Neural cell (in vitro differentiated cells): ENCODE measurements at regions not wholly inside any gene's neighbourhood (a gene's known extent, or its start where the extent isn't known, plus 50 kb on each side); places are given as distances from the start of the nearest gene placed in this dataset.

Experiments used
- H2AFZ ChIP-seq: fragments of 200-600, 300-800 bp; sonication (generic), shearing (Covaris generic); 2 replicates; pipeline ENCODE4 v1.6.0; 2014; ENCODE audit warnings: low read depth, mild to moderate bottlenecking, antibody characterized with exemption, low read length, moderate library complexity
- H3F3A ChIP-seq: fragments of 200-600 bp; shearing (Covaris generic); 2 replicates; pipeline ENCODE4 v1.6.1; 2016; ENCODE audit warnings: mild to moderate bottlenecking, moderate library complexity, mixed read lengths, antibody characterized with exemption, low read length; ENCODE audit not compliant: insufficient read depth, poor library complexity, severe bottlenecking
- H3K27ac ChIP-seq: fragments of 200-600, 300-800 bp; sonication (generic), shearing (Covaris generic); 2 replicates; pipeline ENCODE4 v1.5.1; 2014; ENCODE audit warnings: mild to moderate bottlenecking, low read length, moderate library complexity
- H3K27me3 ChIP-seq: fragments of 300-800, 200-600 bp; sonication (generic), shearing (Covaris generic); 2 replicates; pipeline ENCODE4 v1.6.0; 2014; ENCODE audit warnings: mild to moderate bottlenecking, low read depth, low read length, moderate library complexity; ENCODE audit not compliant: insufficient read depth
- H3K36me3 ChIP-seq: fragments of 300-800, 200-600 bp; sonication (generic), shearing (Covaris generic); 2 replicates; pipeline ENCODE4 v1.5.1; 2014; ENCODE audit warnings: mild to moderate bottlenecking, antibody characterized with exemption, low read length, moderate library complexity; ENCODE audit not compliant: insufficient read depth
- H3K4me2 ChIP-seq: fragments of 300-800, 200-600 bp; sonication (generic), shearing (Covaris generic); 2 replicates; pipeline ENCODE4 v1.6.0; 2014; ENCODE audit warnings: mild to moderate bottlenecking, low read length
- H3K4me3 ChIP-seq: fragments of 300-800, 200-600 bp; sonication (generic), shearing (Covaris generic); 2 replicates; pipeline ENCODE4 v1.5.1; 2014; ENCODE audit warnings: mild to moderate bottlenecking, low read length, moderate library complexity
- H3K79me2 ChIP-seq: fragments of 200-600 bp; shearing (Covaris generic); replicated peaks from 2 replicates; pipeline ENCODE4 v1.6.0; 2014; ENCODE audit warnings: mild to moderate bottlenecking, low read length, moderate library complexity; ENCODE audit not compliant: insufficient read depth
- H3K9ac ChIP-seq: fragments of 300-800, 200-600 bp; sonication (generic), shearing (Covaris generic); 2 replicates; pipeline ENCODE4 v1.6.1; 2016; ENCODE audit warnings: mild to moderate bottlenecking, low read length, mixed read lengths
- H3K9me2 ChIP-seq: fragments of 200-600 bp; shearing (Covaris generic); 2 replicates; pipeline ENCODE4 v1.6.1; 2016; ENCODE audit warnings: mild to moderate bottlenecking, low read length, mixed read lengths; ENCODE audit not compliant: insufficient read depth
- H3K9me3 ChIP-seq: fragments of 200-600, 300-800 bp; sonication (generic), shearing (Covaris generic); 2 replicates; pipeline ENCODE4 v1.6.1; 2016; ENCODE audit warnings: mild to moderate bottlenecking, mixed run types, low read length, moderate library complexity, mixed read lengths
- H4K20me1 ChIP-seq: fragments of 200-600 bp; shearing (Covaris generic); 2 replicates; pipeline ENCODE4 v1.6.1; 2016; ENCODE audit warnings: mild to moderate bottlenecking, mixed run types; ENCODE audit not compliant: insufficient read depth
- CTCF ChIP-seq: fragments of 450-650 bp; IDR thresholded peaks from 2 replicates; pipeline ENCODE4 v1.5.1; 2014; ENCODE audit warnings: antibody characterized with exemption, mild to moderate bottlenecking, moderate library complexity; ENCODE audit not compliant: poor library complexity, severe bottlenecking
- EP300 ChIP-seq: fragments of 450-650 bp; conservative IDR thresholded peaks from 2 replicates; pipeline ENCODE4 v1.6.1; 2014; ENCODE audit warnings: antibody characterized with exemption, mild to moderate bottlenecking, moderate library complexity; ENCODE audit not compliant: poor library complexity, severe bottlenecking
- EZH2 ChIP-seq: fragments of 200-600, 300-800 bp; shearing (Covaris generic), sonication (generic); IDR thresholded peaks from 2 replicates; pipeline ENCODE4 v1.6.1; 2014; ENCODE audit warnings: antibody characterized with exemption, low read length, borderline replicate concordance, mild to moderate bottlenecking; ENCODE audit not compliant: insufficient read depth, poor library complexity, severe bottlenecking
- MXI1 ChIP-seq: fragments of 450-650 bp; conservative IDR thresholded peaks from 2 replicates; pipeline ENCODE4 v1.6.1; 2014; ENCODE audit warnings: antibody characterized with exemption, mild to moderate bottlenecking; ENCODE audit not compliant: poor library complexity, severe bottlenecking
- POLR2AphosphoS5 ChIP-seq: IDR thresholded peaks from 2 replicates; pipeline ENCODE4 v1.6.1; 2012
- RAD21 ChIP-seq: fragments of 450-650 bp; conservative IDR thresholded peaks from 2 replicates; pipeline ENCODE4 v1.6.1; 2014; ENCODE audit warnings: antibody characterized with exemption, mild to moderate bottlenecking, moderate library complexity
- REST ChIP-seq: IDR thresholded peaks from 2 replicates; pipeline ENCODE4 v1.6.1; 2012; ENCODE audit warnings: borderline replicate concordance
- SMC3 ChIP-seq: fragments of 450-650 bp; conservative IDR thresholded peaks from 2 replicates; pipeline ENCODE4 v1.6.1; 2014; ENCODE audit warnings: antibody characterized with exemption, mild to moderate bottlenecking, moderate library complexity; ENCODE audit not compliant: poor library complexity
- TAF1 ChIP-seq: IDR thresholded peaks from 2 replicates; pipeline ENCODE4 v1.6.1; 2012; ENCODE audit warnings: low read depth

- H3K9ac ChIP-seq: no peak overlapping the region
- no peak overlapping the region for H3K4me3 ChIP-seq
- TF ChIP-seq EP300 (no peak), POLR2AphosphoS5 (no peak), MXI1 (no peak), SMC3 (no peak), CTCF (no peak), REST (no peak), EZH2 (no peak), RAD21 (no peak), TAF1 (no peak)
- H3K27me3 ChIP-seq: no peaks in the 10 kb centered on the region
- H2AFZ ChIP-seq: no peak overlapping the region
- no peak overlapping the region for H3K27ac ChIP-seq
- H3K9me2 ChIP-seq: no peaks in the 10 kb centered on the region
- no peaks in the 10 kb centered on the region for H4K20me1 ChIP-seq
- no peaks in the 10 kb centered on the region for H3K9me3 ChIP-seq
- no peak overlapping the region for H3K4me2 ChIP-seq
- no peaks in the 10 kb centered on the region for H3F3A ChIP-seq
- no peaks in the 10 kb centered on the region for H3K79me2 ChIP-seq
- H3K36me3 ChIP-seq: no peaks in the 10 kb centered on the region
Observed at GRCh38 chr9:115912086-115912485, 241.5 kb upstream of the PAPPA start.

- no peak for TF ChIP-seq MXI1
- TF ChIP-seq EP300: no peak
- no peak for TF ChIP-seq CTCF
- TF ChIP-seq RAD21: no peak
- TF ChIP-seq REST: no peak
- no peak for TF ChIP-seq EZH2
Observed at GRCh38 chr9:115913696-115914095, 239.9 kb upstream of the PAPPA start.

More at GRCh38 chr9:115913696-115914095, 239.9 kb upstream of the PAPPA start:
- Histone ChIP-seq H3K9me2 (no peaks in the 10 kb centered on the region), H3K9ac (no peak overlapping the region), H3K79me2 (no peaks in the 10 kb centered on the region), H3K4me2 (no peak overlapping the region), H3F3A (no peaks in the 10 kb centered on the region), H3K4me3 (no peak overlapping the region), H3K27ac (no peak overlapping the region), H2AFZ (no peak overlapping the region), H3K9me3 (no peaks in the 10 kb centered on the region), H4K20me1 (no peaks in the 10 kb centered on the region), H3K27me3 (no peaks in the 10 kb centered on the region), H3K36me3 (no peaks in the 10 kb centered on the region)
